Breast epithelium (tissue), 3 donors: ENCODE measurements at regions not wholly inside any gene's neighbourhood (a gene's known extent, or its start where the extent isn't known, plus 50 kb on each side); places are given as distances from the start of the nearest gene placed in this dataset.

Experiments
- CTCF ChIP-seq, 3 donors: fragments of 450-650 bp; IDR thresholded peaks; one replicate each; pipeline ENCODE4 v1.5.1; 2016 to 2017; ENCODE audit warnings: antibody characterized with exemption in 3 of 3, mild to moderate bottlenecking in 3 of 3, moderate library complexity in 3 of 3
- POLR2A ChIP-seq: fragments of 450-650 bp; IDR thresholded peaks from one replicate; pipeline ENCODE4 v1.6.1; 2016; ENCODE audit warnings: antibody characterized with exemption, mild to moderate bottlenecking, moderate library complexity
- POLR2AphosphoS5 ChIP-seq, 3 donors: sonication (generic); formaldehyde crosslinking; IDR thresholded peaks; one replicate each; pipeline ENCODE4 v1.6.1; 2017; ENCODE audit warnings: antibody characterized with exemption in 3 of 3

GRCh38 chr2:7881063-7881462 lies 800.8 kb upstream of the ID2 start:
- TF ChIP-seq POLR2A (no peak), CTCF (IDR thresholded peaks at IDR 0.05) (no peak), POLR2AphosphoS5 (IDR thresholded peaks at IDR 0.05) (no peak)
